IMR-90 (cell line): ENCODE measurements at regions not wholly inside any gene's neighbourhood (a gene's known extent, or its start where the extent isn't known, plus 50 kb on each side); places are given as distances from the start of the nearest gene placed in this dataset.

Experiments used
- ATAC-seq: fragments of 200-7000 bp; cut with Tn5 transposase; 2 replicates; pipeline ENCODE4 v1.9.1; 2020; ENCODE audit warnings: low read depth, mild to moderate bottlenecking, moderate library complexity
- BruUV-seq: library from RNA; stranded (reverse); fragments of 400-500 nt; replicated peaks from 2 replicates; lab custom pipeline; 2021; lab: Mats Ljungman, UMichigan
- CTCF ChIA-PET: fragments of 300-600 bp; formaldehyde crosslinking; extraction: SDS; loops from one replicate; lab custom pipeline; 2021; ENCODE audit warnings: antibody characterized with exemption; lab: Yijun Ruan, JAX
- POLR2A ChIA-PET: fragments of 300-600 bp; sonication (Branson Sonifier 250); formaldehyde crosslinking; loops from one replicate; lab custom pipeline; 2022; ENCODE audit warnings: antibody characterized with exemption; ENCODE audit not compliant: unreplicated experiment; lab: Charles Lee
- DNase-seq: peaks from one replicate; pipeline ENCODE4 v3.0.0; 2013
- H2AFZ ChIP-seq: replicated peaks from 2 replicates; pipeline ENCODE3; 2013; ENCODE audit warnings: low read length, mild to moderate bottlenecking; ENCODE audit not compliant: poor library complexity
- H2AK5ac ChIP-seq: 2 replicates; pipeline ENCODE4 v1.6.1; 2013; ENCODE audit warnings: low read depth, low read length, inconsistent platforms
- H2AK9ac ChIP-seq: replicated peaks from 2 replicates; pipeline ENCODE3; 2013; ENCODE audit warnings: mild to moderate bottlenecking, low read depth, low read length, moderate library complexity; ENCODE audit not compliant: poor library complexity
- H2BK120ac ChIP-seq: 2 replicates; pipeline ENCODE4 v1.6.1; 2013; ENCODE audit warnings: low read depth, low read length, inconsistent platforms
- H2BK15ac ChIP-seq: 3 replicates; pipeline ENCODE4 v1.6.1; 2013; ENCODE audit warnings: low read depth, low read length, inconsistent platforms
- H2BK20ac ChIP-seq: 2 replicates; pipeline ENCODE4 v1.6.1; 2013; ENCODE audit warnings: low read depth, mild to moderate bottlenecking, inconsistent platforms, low read length, moderate library complexity
- H2BK5ac ChIP-seq: 2 replicates; pipeline ENCODE4 v1.6.1; 2013; ENCODE audit warnings: mild to moderate bottlenecking, low read depth, low read length, inconsistent platforms; ENCODE audit not compliant: poor library complexity, severe bottlenecking
- H3K14ac ChIP-seq: replicated peaks from 2 replicates; pipeline ENCODE4 v1.6.1; 2013; ENCODE audit warnings: low read depth, low read length, inconsistent platforms
- H3K18ac ChIP-seq: 2 replicates; pipeline ENCODE4 v1.6.1; 2013; ENCODE audit warnings: low read depth, low read length, control low read depth
- H3K23ac ChIP-seq: 2 replicates; pipeline ENCODE4 v1.6.1; 2013; ENCODE audit warnings: low read depth, low read length, inconsistent platforms
- H3K27ac ChIP-seq: 2 replicates; pipeline ENCODE4 v1.5.1; 2013; ENCODE audit warnings: mild to moderate bottlenecking, control low read depth, low read length; ENCODE audit not compliant: insufficient read depth
- H3K27me3 ChIP-seq: 2 replicates; pipeline ENCODE4 v1.6.1; 2013; ENCODE audit warnings: low read length; ENCODE audit not compliant: control insufficient read depth, insufficient read depth
- H3K36me3 ChIP-seq: 2 replicates; pipeline ENCODE4 v1.6.1; 2013; ENCODE audit warnings: low read length, mixed read lengths; ENCODE audit not compliant: control insufficient read depth, insufficient read depth
- H3K4ac ChIP-seq: 2 replicates; pipeline ENCODE4 v1.6.1; 2013; ENCODE audit warnings: low read depth, low read length, inconsistent platforms
- H3K4me1 ChIP-seq: 2 replicates; pipeline ENCODE4 v1.6.1; 2013; ENCODE audit warnings: low read length, mixed read lengths; ENCODE audit not compliant: control insufficient read depth, insufficient read depth
- H3K4me2 ChIP-seq: 2 replicates; pipeline ENCODE4 v1.6.1; 2013; ENCODE audit warnings: low read depth, mild to moderate bottlenecking, control low read depth, low read length, moderate library complexity
- H3K4me3 ChIP-seq: 2 replicates; pipeline ENCODE4 v1.5.1; 2013; ENCODE audit warnings: low read depth, mild to moderate bottlenecking, control low read depth, low read length, moderate library complexity; ENCODE audit not compliant: insufficient read depth
- H3K56ac ChIP-seq: 2 replicates; pipeline ENCODE4 v1.6.1; 2013; ENCODE audit warnings: low read length, inconsistent platforms; ENCODE audit not compliant: insufficient read depth; ENCODE audit errors: extremely low read depth
- H3K79me1 ChIP-seq, 2 experiments: 2 replicates each; pipeline ENCODE4 v1.6.1; 2013; ENCODE audit warnings: low read length in 2 of 2, inconsistent platforms in 1 of 2, low read depth in 1 of 2
- H3K9ac ChIP-seq: 2 replicates; pipeline ENCODE4 v1.6.1; 2013; ENCODE audit warnings: low read depth, low read length, control low read depth
- H3K9me1 ChIP-seq: 2 replicates; pipeline ENCODE4 v1.6.1; 2013; ENCODE audit warnings: low read length, inconsistent platforms; ENCODE audit not compliant: insufficient read depth
- H3K9me3 ChIP-seq: 2 replicates; pipeline ENCODE4 v1.6.1; 2013; ENCODE audit warnings: low read length; ENCODE audit not compliant: control insufficient read depth, insufficient read depth
- H4K20me1 ChIP-seq: 2 replicates; pipeline ENCODE4 v1.6.1; 2013; ENCODE audit warnings: low read length, inconsistent platforms; ENCODE audit not compliant: insufficient read depth
- H4K5ac ChIP-seq: 2 replicates; pipeline ENCODE4 v1.6.1; 2013; ENCODE audit warnings: mild to moderate bottlenecking, low read depth, low read length, control low read depth
- H4K8ac ChIP-seq, 2 experiments: 2 replicates each; pipeline ENCODE4 v1.6.1; 2013; ENCODE audit warnings: low read depth in 2 of 2, low read length in 2 of 2, control low read depth in 1 of 2, inconsistent platforms in 1 of 2
- H4K91ac ChIP-seq: 2 replicates; pipeline ENCODE4 v1.6.1; 2013; ENCODE audit warnings: low read depth, low read length, inconsistent platforms; ENCODE audit not compliant: insufficient read depth
- RFX5 ChIP-seq: IDR thresholded peaks from 2 replicates; pipeline ENCODE4 v1.8.0; 2012; ENCODE audit warnings: low read depth, mild to moderate bottlenecking, low read length, moderate library complexity
- WGBS, 2 experiments: methylation state at CpG; one replicate each; pipeline versions ENCODE4 v1.1.5 to v1.1.7; 2013; ENCODE audit warnings: missing lambda C conversion rate in 2 of 2; ENCODE audit not compliant: insufficient read length in 1 of 2; ENCODE audit errors: extremely low coverage in 2 of 2; 5-methylcytosine and 5-hydroxymethylcytosine counted together
- dilution Hi-C: fragments of 300-500 bp; cut with HindIII; formaldehyde crosslinking; loops from one replicate; pipeline ENCODE4 v1.14.3; 2018; ENCODE audit warnings: low sequenced_read_pairs; ENCODE audit not compliant: unreplicated experiment
- in situ Hi-C: fragments of 300-500 bp; cut with MboI; formaldehyde crosslinking; loops from 3 replicates; pipeline ENCODE4 v1.14.3; 2019; ENCODE audit warnings: low sequenced_read_pairs, inconsistent platforms, mixed read lengths
- intact Hi-C: fragments of 100-400 bp; cut with micrococcal nuclease; formaldehyde crosslinking; loops from 2 replicates; pipeline ENCODE4 v1.10.0; 2022
- TF ChIP-seq, protein P1 (sequence below): fragments of 150-350 bp; IDR thresholded peaks from 2 replicates; pipeline ENCODE4 v1.6.1; 2016; ENCODE audit warnings: low read depth, mild to moderate bottlenecking, low read length, moderate library complexity, borderline replicate concordance

DNA sequence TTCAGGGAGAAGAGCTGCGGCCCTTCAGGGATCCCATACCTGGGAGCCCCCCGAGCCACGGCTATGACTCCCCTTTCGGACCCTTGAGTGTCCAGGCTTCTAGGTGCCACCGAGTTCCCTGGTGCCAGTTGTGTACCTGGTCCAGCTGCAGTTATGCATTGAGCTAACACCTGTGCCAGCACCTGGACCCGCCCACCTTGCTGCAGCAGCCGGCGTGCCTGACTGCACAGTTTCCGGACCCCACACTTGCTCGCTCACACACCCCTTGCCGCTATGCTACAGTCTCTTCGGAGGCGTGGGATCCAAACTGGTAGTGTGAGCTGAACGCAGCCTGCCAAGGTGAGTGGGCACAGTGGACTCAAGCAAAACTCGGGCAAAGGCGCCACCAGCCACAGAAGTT is 284.5 kb upstream of the ROBO1 start:
- intact Hi-C loops (no loop called here), in situ Hi-C loops (no loop called here), dilution Hi-C loops (no loop called here)
- Histone ChIP-seq H3K36me3 (no peaks in the 10 kb centered on the region), H3K27me3 (no peaks in the 10 kb centered on the region), H4K20me1 (no peaks in the 10 kb centered on the region), H3K9me1 (no peaks in the 10 kb centered on the region), H3K23ac (no peak overlapping the region), H2BK20ac (no peak overlapping the region), H3K4me3 (no peak overlapping the region), H3K4me2 (no peak overlapping the region), H2AFZ (no peak overlapping the region), H4K5ac (no peak overlapping the region), H2AK5ac (no peak overlapping the region), H2BK5ac (no peak overlapping the region), H3K18ac (no peak overlapping the region), H3K27ac (no peak overlapping the region), H4K91ac (no peak overlapping the region), H3K4ac (no peak overlapping the region), H3K9me3 (peaks cover 4% of the 10 kb centered on the region; the same call in 1 of the 2 replicates), H3K56ac (no peak overlapping the region), H4K8ac (no peak overlapping the region), H3K4me1 (no peaks in the 10 kb centered on the region), H3K9ac (no peak overlapping the region), H2BK15ac (no peak overlapping the region), H2BK120ac (no peak overlapping the region), H3K79me1 (no peaks in the 10 kb centered on the region), H2AK9ac (no peak overlapping the region), H3K14ac (no peak overlapping the region)
- no peak for TF ChIP-seq RFX5
- TF ChIP-seq, protein P1, sequence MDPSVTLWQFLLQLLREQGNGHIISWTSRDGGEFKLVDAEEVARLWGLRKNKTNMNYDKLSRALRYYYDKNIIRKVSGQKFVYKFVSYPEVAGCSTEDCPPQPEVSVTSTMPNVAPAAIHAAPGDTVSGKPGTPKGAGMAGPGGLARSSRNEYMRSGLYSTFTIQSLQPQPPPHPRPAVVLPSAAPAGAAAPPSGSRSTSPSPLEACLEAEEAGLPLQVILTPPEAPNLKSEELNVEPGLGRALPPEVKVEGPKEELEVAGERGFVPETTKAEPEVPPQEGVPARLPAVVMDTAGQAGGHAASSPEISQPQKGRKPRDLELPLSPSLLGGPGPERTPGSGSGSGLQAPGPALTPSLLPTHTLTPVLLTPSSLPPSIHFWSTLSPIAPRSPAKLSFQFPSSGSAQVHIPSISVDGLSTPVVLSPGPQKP = no peak
- no TSS peak for BruUV-seq
- no peak for ATAC-seq
- CTCF ChIA-PET = no interaction called here
- 90% methylated on average over 4 of the region's 16 CpGs; no CpG with 5 or more reads in 1 of the 2 experiments for WGBS, 2 experiments
- POLR2A ChIA-PET = no interaction called here
- no peak for DNase-seq
